ENCODE measurements at regions not wholly inside any gene's neighbourhood (a gene's known extent, or its start where the extent isn't known, plus 50 kb on each side); places are given as distances from the start of the nearest gene placed in this dataset.

DNA sequence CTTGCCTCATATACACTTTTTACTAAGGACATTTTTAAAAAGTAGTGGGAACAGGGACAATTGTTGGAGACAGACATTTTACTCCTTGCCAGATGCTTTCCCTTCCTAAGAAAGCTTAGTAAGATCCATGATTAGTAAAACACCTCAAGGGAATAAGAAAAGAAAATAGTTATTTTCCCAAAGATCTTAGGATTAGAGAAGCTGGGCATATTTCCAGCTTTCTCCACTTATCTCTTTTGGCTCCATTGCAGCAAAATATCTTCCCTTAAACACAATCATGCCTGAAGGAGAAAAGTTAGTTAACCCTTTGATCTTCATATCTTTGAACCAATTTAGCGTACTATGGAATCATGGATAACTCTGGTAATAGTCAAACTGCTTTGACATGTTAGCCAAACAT is 257.9 kb downstream of the PCDH18 start:
- Histone ChIP-seq H3K4me1 (ENCODE audit: control insufficient read depth, insufficient read depth, low read length) (no peaks in the 10 kb centered on the region), H3K27me3 (ENCODE audit: control insufficient read depth, insufficient read depth, low read length) (no peaks in the 10 kb centered on the region), H3K27ac (ENCODE audit: low read length) (no peak overlapping the region), H3K36me3 (ENCODE audit: control insufficient read depth, insufficient read depth, low read length) (no peaks in the 10 kb centered on the region), H3K9me3 (ENCODE audit: control insufficient read depth, low read depth, low read length) (no peaks in the 10 kb centered on the region), H3K4me3 (ENCODE audit: low read length) (no peak overlapping the region)
- WGBS (ENCODE audit: insufficient coverage, low lambda C conversion rate): no CpG with 5 or more reads among the region's 1 CpG
- peak in 1 of 2 donors; percentile 2 for DNase-seq

DNA sequence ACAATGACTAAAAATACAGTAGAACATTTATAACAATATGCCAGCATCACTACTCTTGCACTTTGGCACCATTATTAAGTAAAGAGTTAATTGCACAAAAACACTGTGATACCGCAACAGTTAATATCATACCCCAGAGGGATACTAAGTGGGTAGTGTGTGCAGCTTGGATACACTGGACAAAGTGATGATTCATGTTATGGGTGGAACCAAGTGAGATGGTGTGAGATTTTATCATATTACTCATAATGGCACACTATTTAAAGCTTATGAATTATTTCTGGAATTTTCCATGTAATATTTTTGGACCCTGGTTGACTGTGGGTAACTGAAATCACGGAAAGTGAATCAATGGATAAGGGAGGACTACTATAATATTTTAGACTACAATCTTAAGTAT is 265.3 kb downstream of the PCDH18 start:
- Histone ChIP-seq H3K9me3 (ENCODE audit: control insufficient read depth, low read depth, low read length) (no peaks in the 10 kb centered on the region), H3K4me3 (ENCODE audit: low read length) (no peak overlapping the region)
- WGBS (ENCODE audit: insufficient coverage, low lambda C conversion rate): no CpG with 5 or more reads among the region's 2 CpGs

DNA sequence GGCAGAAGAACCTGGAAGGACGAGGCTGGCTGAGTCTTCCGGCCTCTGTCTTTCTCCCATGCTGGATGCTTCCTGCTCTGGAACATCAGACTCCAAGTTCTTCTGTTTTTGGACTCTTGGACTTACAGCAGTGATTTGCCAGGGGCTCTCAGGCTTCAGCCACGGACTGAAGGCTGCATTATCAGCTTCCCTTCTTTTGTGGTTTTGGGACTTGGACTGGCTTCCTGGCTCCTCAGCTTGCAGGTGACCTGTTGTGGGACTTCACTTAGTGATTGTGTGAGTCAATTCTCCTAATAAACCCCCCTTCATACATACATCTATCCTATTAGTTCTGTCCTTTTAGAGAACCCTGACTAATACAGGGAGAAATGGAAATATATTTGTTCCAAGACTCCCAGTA is 265.8 kb downstream of the PCDH18 start:
- Histone ChIP-seq H3K4me1 (ENCODE audit: control insufficient read depth, insufficient read depth, low read length) (no peaks in the 10 kb centered on the region), H3K27ac (ENCODE audit: low read length) (no peak overlapping the region), H3K4me3 (ENCODE audit: low read length) (no peak overlapping the region), H3K27me3 (ENCODE audit: control insufficient read depth, insufficient read depth, low read length) (no peaks in the 10 kb centered on the region), H3K9me3 (ENCODE audit: control insufficient read depth, low read depth, low read length) (no peaks in the 10 kb centered on the region), H3K36me3 (ENCODE audit: control insufficient read depth, insufficient read depth, low read length) (no peaks in the 10 kb centered on the region)
- no peak for DNase-seq
- WGBS (ENCODE audit: insufficient coverage, low lambda C conversion rate): no CpG with 5 or more reads among the region's 3 CpGs

More for the DNA sequence above, 265.3 kb downstream of the PCDH18 start:
- no peaks in the 10 kb centered on the region for H3K4me1 ChIP-seq (ENCODE audit: control insufficient read depth, insufficient read depth, low read length)
- H3K27ac ChIP-seq (ENCODE audit: low read length): no peak overlapping the region
- H3K27me3 ChIP-seq (ENCODE audit: control insufficient read depth, insufficient read depth, low read length): no peaks in the 10 kb centered on the region
- no peaks in the 10 kb centered on the region for H3K36me3 ChIP-seq (ENCODE audit: control insufficient read depth, insufficient read depth, low read length)
- DNase-seq: no peak

DNA sequence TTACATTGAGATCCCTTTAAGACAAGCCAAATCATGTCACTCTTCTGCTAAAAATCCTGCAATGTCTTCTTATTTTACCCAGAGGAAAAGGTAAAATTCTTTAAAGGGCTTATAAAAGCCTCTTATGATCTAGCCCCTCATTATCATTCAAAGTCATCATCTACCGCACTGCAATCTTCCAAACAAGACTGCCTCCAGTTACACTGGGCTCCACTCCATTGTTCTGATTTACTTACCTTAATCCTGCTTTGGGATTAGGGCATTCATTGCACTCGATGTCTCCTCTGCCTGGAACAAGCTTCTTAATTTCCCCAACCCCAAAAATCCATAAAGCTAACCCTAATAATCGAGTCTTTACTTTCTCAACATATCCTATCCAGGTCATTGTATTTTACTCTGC is 269.1 kb downstream of the PCDH18 start:
- Histone ChIP-seq H3K4me3 (ENCODE audit: low read length) (no peak overlapping the region), H3K9me3 (ENCODE audit: control insufficient read depth, low read depth, low read length) (no peaks in the 10 kb centered on the region), H3K27ac (ENCODE audit: low read length) (no peak overlapping the region), H3K36me3 (ENCODE audit: control insufficient read depth, insufficient read depth, low read length) (no peaks in the 10 kb centered on the region), H3K27me3 (ENCODE audit: control insufficient read depth, insufficient read depth, low read length) (no peaks in the 10 kb centered on the region), H3K4me1 (ENCODE audit: control insufficient read depth, insufficient read depth, low read length) (no peaks in the 10 kb centered on the region)
- DNase-seq: no peak
- WGBS (ENCODE audit: insufficient coverage, low lambda C conversion rate): 84% methylated on average over 2 of the region's 3 CpGs

DNA sequence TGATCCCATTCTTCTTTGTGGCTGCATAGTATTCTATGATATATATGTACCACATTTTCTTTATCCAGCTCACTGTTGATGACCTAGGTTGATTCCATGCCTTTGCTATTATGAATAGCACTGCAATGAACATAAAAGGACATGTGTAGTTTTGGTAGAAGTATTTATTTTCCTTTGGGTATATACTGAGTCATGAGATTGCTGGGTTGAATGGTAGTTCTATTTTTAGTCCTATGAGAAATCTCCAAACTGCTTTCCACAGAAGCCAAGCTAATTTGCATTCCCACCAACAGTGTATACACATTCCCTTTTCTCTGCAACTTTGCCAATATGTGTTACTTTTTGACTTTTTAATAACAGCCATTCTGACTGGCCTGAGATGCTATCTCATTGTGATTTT is 278.3 kb downstream of the PCDH18 start:
- H3K4me1 ChIP-seq (ENCODE audit: control insufficient read depth, insufficient read depth, low read length): no peaks in the 10 kb centered on the region
- no peaks in the 10 kb centered on the region for H3K9me3 ChIP-seq (ENCODE audit: control insufficient read depth, low read depth, low read length)
- no peak for DNase-seq
- H3K36me3 ChIP-seq (ENCODE audit: control insufficient read depth, insufficient read depth, low read length): no peaks in the 10 kb centered on the region
- no peaks in the 10 kb centered on the region for H3K27me3 ChIP-seq (ENCODE audit: control insufficient read depth, insufficient read depth, low read length)
- H3K27ac ChIP-seq (ENCODE audit: low read length): no peak overlapping the region
- H3K4me3 ChIP-seq (ENCODE audit: low read length): no peak overlapping the region

DNA sequence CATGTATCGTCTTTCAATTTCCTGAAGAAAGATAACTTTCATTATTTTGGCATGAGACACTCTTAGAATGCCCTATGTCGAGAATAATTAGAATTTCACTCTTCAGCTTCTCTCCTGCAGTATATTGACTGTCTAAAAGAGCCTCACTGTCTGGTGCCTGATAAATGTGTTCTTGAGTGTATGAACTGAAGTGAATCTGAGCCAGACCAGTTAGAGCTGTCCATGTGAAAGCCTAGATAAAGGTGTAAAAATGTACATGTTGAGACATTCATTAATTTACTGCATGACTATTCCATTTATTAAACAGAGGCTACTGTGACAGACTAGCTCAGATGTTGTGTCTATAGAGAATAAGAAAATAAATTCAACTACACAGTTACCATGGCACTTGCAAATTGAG is 283.2 kb downstream of the PCDH18 start:
- Histone ChIP-seq H3K36me3 (ENCODE audit: control insufficient read depth, insufficient read depth, low read length) (no peaks in the 10 kb centered on the region), H3K27ac (ENCODE audit: low read length) (no peak overlapping the region), H3K4me1 (ENCODE audit: control insufficient read depth, insufficient read depth, low read length) (no peaks in the 10 kb centered on the region), H3K4me3 (ENCODE audit: low read length) (no peak overlapping the region), H3K27me3 (ENCODE audit: control insufficient read depth, insufficient read depth, low read length) (no peaks in the 10 kb centered on the region), H3K9me3 (ENCODE audit: control insufficient read depth, low read depth, low read length) (no peaks in the 10 kb centered on the region)
- DNase-seq: no peak
- no CpG with 5 or more reads among the region's 2 CpGs for WGBS (ENCODE audit: insufficient coverage, low lambda C conversion rate)

DNA sequence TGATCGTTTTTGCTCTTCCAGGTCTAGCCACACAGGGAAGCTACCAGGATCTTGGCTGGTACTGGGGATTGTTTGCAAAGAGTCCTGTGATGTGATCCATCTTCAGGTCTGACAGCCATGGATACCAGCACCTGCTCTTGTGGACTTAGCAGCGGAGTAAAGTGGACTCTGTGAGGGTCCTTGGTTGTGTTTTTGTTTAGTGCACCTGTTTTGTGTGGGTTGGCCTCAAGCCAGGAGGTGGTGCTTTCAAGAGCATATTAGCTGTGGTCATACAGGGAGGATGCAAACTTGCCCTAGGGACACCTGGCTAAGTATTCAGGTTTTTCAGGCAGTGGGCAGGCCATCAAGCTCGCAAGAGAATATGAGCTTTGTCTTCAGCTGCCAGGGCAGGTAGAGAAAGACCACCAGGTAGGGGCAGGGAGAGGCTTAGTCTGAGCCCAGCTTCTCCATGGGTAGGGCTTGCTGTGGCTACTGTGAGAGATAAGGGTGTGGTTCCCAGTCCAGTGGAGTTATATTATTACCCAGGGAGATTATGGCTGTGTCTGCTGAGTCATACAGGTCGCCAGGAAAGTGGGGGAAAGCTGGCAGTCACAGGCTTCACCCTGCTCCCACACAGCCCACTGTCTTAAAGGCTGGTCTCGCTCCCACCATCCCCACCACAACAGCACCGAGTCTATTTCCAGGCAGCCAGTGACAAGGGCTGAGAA is 293.7 kb downstream of the PCDH18 start:
- H3K27me3 ChIP-seq (ENCODE audit: control insufficient read depth, insufficient read depth, low read length): no peaks in the 10 kb centered on the region
- WGBS (ENCODE audit: insufficient coverage, low lambda C conversion rate): no CpG with 5 or more reads among the region's 6 CpGs
- H3K36me3 ChIP-seq (ENCODE audit: control insufficient read depth, insufficient read depth, low read length): no peaks in the 10 kb centered on the region
- no peaks in the 10 kb centered on the region for H3K4me1 ChIP-seq (ENCODE audit: control insufficient read depth, insufficient read depth, low read length)
- no peak for DNase-seq
- no peaks in the 10 kb centered on the region for H3K9me3 ChIP-seq (ENCODE audit: control insufficient read depth, low read depth, low read length)
- no peak overlapping the region for H3K4me3 ChIP-seq (ENCODE audit: low read length)
- no peak overlapping the region for H3K27ac ChIP-seq (ENCODE audit: low read length)

DNA sequence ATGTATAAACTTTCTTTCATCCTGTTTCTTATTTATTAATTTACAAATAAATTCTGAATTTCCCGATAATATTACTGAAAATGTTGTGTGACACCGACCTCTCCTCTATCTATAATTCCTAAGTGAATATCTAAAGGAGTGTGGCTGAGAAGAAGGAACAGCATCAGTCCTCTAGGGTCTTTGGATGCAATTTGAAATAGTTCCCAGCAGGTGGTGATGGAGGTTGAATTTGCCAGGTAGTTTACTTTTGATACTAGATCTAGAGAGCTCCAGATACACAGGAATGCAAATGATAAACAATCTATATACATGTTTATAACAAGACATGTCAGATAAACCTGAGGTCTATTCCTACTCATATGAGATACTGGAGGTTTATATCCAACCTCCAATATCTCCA is 305.4 kb downstream of the PCDH18 start:
- WGBS (ENCODE audit: insufficient coverage, low lambda C conversion rate): 62% methylated on average over 2 of the region's 2 CpGs
- H3K27ac ChIP-seq (ENCODE audit: low read length): no peak overlapping the region
- no peaks in the 10 kb centered on the region for H3K27me3 ChIP-seq (ENCODE audit: control insufficient read depth, insufficient read depth, low read length)
- no peaks in the 10 kb centered on the region for H3K36me3 ChIP-seq (ENCODE audit: control insufficient read depth, insufficient read depth, low read length)
- DNase-seq: no peak
- no peak overlapping the region for H3K4me3 ChIP-seq (ENCODE audit: low read length)
- no peaks in the 10 kb centered on the region for H3K4me1 ChIP-seq (ENCODE audit: control insufficient read depth, insufficient read depth, low read length)
- H3K9me3 ChIP-seq (ENCODE audit: control insufficient read depth, low read depth, low read length): no peaks in the 10 kb centered on the region

DNA sequence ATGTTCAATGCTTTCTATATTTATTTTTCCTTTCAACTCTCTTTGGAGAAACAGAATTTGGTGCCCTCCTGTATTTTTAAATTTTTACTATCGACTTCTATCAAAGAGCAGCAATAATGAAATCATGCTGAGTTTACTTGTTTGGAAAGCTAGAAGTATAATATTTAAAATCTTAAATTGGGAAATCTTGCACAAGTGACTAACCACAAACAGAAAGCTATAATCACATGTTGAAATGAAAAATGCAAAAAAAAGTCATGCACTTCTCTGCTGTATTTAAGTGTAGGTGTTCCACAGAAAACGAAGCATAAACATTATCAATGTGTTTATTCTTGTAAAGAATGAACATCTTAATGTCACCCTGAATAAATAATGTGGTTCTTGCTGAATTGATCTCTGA is 306.1 kb downstream of the PCDH18 start:
- no peaks in the 10 kb centered on the region for H3K9me3 ChIP-seq (ENCODE audit: control insufficient read depth, low read depth, low read length)
- H3K27me3 ChIP-seq (ENCODE audit: control insufficient read depth, insufficient read depth, low read length): no peaks in the 10 kb centered on the region
- DNase-seq: no peak
- no peak overlapping the region for H3K27ac ChIP-seq (ENCODE audit: low read length)
- H3K4me1 ChIP-seq (ENCODE audit: control insufficient read depth, insufficient read depth, low read length): no peaks in the 10 kb centered on the region
- 76% methylated on average over 2 of the region's 2 CpGs for WGBS (ENCODE audit: insufficient coverage, low lambda C conversion rate)
- no peaks in the 10 kb centered on the region for H3K36me3 ChIP-seq (ENCODE audit: control insufficient read depth, insufficient read depth, low read length)
- no peak overlapping the region for H3K4me3 ChIP-seq (ENCODE audit: low read length)

DNA sequence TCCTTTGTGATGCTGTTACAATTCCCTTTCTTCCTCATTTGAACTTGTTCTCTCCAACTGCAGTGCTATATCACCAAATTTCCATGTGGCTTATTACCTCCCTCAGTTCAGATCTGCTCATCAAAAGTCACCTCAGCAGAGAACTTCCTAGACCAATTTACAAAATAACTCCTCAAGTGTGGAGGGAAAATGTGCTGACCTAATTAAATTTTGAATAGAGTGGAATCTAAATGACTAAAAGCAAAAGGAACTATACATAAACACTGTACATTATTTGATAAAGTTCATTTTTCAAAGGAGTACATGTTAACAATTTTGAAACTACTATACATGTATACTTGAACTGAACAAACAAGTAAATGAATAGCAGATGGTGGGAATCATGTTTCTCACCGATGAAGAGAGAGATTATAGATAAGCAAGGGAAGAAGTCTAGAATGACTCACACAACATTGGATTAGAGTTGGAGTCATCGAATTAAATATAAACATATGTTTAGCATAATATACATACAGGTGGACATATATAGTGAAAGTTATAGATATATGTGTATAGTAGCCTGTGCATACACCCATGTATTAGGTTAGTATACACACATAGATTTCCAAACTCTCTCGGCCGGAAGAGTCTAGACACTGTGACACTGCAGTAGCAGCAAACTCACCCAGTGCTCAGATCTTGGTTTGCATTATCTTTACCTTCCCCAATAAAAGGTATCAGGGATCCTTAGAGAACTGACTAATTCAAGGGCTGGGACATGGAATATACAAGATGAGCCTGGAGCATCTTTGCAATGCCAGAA is 318.7 kb downstream of the PCDH18 start:
- H3K27me3 ChIP-seq (ENCODE audit: control insufficient read depth, insufficient read depth, low read length): no peaks in the 10 kb centered on the region
- WGBS (ENCODE audit: insufficient coverage, low lambda C conversion rate): 80% methylated on average over 1 of the region's 4 CpGs
- no peaks in the 10 kb centered on the region for H3K36me3 ChIP-seq (ENCODE audit: control insufficient read depth, insufficient read depth, low read length)
- no peaks in the 10 kb centered on the region for H3K9me3 ChIP-seq (ENCODE audit: control insufficient read depth, low read depth, low read length)
- H3K4me1 ChIP-seq (ENCODE audit: control insufficient read depth, insufficient read depth, low read length): no peaks in the 10 kb centered on the region
- DNase-seq: no peak
- H3K27ac ChIP-seq (ENCODE audit: low read length): no peak overlapping the region
- no peak overlapping the region for H3K4me3 ChIP-seq (ENCODE audit: low read length)

DNA sequence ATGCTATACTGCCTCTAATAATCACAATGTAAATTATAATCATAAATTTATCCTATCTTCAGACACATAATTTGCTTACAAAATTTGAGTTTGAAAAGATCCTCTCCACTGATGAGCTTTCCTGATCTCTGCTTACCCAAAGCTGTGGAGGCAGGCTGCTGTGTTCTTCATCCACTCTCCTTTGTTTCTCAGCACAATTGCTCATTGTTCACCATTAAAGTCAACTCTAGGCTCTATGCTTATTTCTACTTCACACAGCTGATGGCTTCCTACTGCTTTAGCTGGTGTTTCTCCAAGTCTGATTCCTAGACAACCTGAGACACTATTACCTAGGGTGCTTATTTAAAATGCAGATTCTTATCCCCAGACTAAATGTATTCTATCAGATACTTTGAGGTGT is 319.7 kb downstream of the PCDH18 start:
- Histone ChIP-seq H3K4me3 (ENCODE audit: low read length) (no peak overlapping the region), H3K27ac (ENCODE audit: low read length) (no peak overlapping the region), H3K9me3 (ENCODE audit: control insufficient read depth, low read depth, low read length) (no peaks in the 10 kb centered on the region), H3K36me3 (ENCODE audit: control insufficient read depth, insufficient read depth, low read length) (no peaks in the 10 kb centered on the region), H3K4me1 (ENCODE audit: control insufficient read depth, insufficient read depth, low read length) (no peaks in the 10 kb centered on the region), H3K27me3 (ENCODE audit: control insufficient read depth, insufficient read depth, low read length) (no peaks in the 10 kb centered on the region)
- DNase-seq: no peak
